ENCODE measurements at regions not wholly inside any gene's neighbourhood (a gene's known extent, or its start where the extent isn't known, plus 50 kb on each side); places are given as distances from the start of the nearest gene placed in this dataset.

GRCh38 chr5:110945874-110946436 is 125.6 kb upstream of the TSLP start:
- FAIRE-seq (no peak), DNase-seq (ENCODE audit: insufficient read length, low spot score) (no peak)
- TF ChIP-seq CTCF (IDR thresholded peaks at IDR 0.05; ENCODE audit: insufficient read depth, missing control alignments): no peak

GRCh38 chr5:110951373-110951791 is 120.1 kb upstream of the TSLP start:
- TF ChIP-seq CTCF (IDR thresholded peaks at IDR 0.05; ENCODE audit: insufficient read depth, missing control alignments): no peak
- FAIRE-seq (no peak), DNase-seq (ENCODE audit: insufficient read length, low spot score) (no peak)

- DNase-seq (ENCODE audit: insufficient read length, low spot score) (no peak), FAIRE-seq (no peak)
- no peak for TF ChIP-seq CTCF (IDR thresholded peaks at IDR 0.05; ENCODE audit: insufficient read depth, missing control alignments)
These were observed 115.1 kb upstream of the TSLP start for GRCh38 chr5:110956280-110956912.

GRCh38 chr5:110956913-110957813 is 114.3 kb upstream of the TSLP start:
- no peak for DNase-seq (ENCODE audit: insufficient read length, low spot score)
- no peak for TF ChIP-seq CTCF (IDR thresholded peaks at IDR 0.05; ENCODE audit: insufficient read depth, missing control alignments)
- FAIRE-seq: no peak

GRCh38 chr5:110957934-110958333 is 113.6 kb upstream of the TSLP start:
- FAIRE-seq (no peak), DNase-seq (ENCODE audit: insufficient read length, low spot score) (no peak)
- no peak for TF ChIP-seq CTCF (IDR thresholded peaks at IDR 0.05; ENCODE audit: insufficient read depth, missing control alignments)

GRCh38 chr5:110963495-110963894 is 108.0 kb upstream of the TSLP start:
- DNase-seq (ENCODE audit: insufficient read length, low spot score) (no peak), FAIRE-seq (no peak)
- no peak for TF ChIP-seq CTCF (IDR thresholded peaks at IDR 0.05; ENCODE audit: insufficient read depth, missing control alignments)
